AG09319 (cell line): ENCODE measurements at regions not wholly inside any gene's neighbourhood (a gene's known extent, or its start where the extent isn't known, plus 50 kb on each side); places are given as distances from the start of the nearest gene placed in this dataset.
"Not testable (repeated sequence)": the region's sequence is repeated elsewhere in the genome, so short reads cannot be mapped to it uniquely, and the experiment has no call there.

Experiments
- DNase-seq: peaks from one replicate; pipeline ENCODE4 v3.0.0-alpha.2; 2010; ENCODE audit warnings: low read depth; ENCODE audit errors: extremely low read depth

DNA sequence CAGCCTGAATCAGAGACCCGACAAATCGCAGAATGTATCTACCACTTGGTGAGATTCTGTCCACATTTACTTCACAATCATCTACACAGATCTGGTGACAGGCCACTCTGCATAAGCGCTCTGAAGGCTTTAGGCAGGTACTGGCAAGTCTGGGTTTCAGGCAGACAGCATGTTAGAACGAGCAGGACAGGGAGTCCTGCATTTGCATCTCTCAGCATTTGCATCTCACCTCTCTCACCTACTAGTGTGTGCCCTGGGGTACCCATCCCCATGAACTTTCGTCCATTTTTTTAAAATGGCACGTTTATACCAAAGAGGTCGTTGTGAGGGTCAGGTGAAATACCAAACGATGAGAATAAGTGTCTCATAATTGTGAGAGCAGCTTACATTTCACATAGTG, 108.2 kb downstream of the SPATA31A1 start:
- not testable (repeated sequence) for DNase-seq

DNA sequence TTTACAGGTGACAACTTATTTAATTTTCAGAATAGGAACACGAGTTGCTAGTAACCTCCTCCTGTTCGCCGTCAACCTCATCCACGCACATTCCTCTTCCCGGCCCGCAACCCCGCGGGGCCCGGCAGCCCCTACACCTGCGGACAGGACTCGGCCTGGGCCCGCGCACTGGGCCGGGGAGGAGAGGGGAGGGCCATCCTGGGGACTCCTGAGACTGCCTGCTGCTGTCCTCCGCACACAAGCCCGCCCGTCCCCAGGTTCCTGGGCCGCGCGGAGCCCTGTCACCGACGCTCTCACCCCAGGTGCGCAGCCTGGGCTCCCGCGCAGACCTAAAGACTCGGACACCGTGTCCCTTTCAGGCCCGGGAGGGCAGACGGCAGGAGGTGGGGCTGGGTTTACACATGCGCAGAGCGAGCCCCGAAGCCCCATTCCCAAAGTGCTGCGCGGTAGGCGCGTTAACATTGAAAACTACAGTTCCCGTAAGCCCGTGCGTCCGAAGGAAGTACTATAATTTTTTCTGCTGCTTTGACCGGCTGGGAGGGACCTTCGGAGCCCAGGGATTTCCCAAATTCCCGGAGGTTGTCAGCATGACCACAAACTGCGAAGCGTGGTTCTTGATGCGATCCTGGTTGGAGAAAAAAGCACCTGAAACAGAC, 108.8 kb downstream of the SPATA31A1 start:
- peak; percentile 46 for DNase-seq

DNA sequence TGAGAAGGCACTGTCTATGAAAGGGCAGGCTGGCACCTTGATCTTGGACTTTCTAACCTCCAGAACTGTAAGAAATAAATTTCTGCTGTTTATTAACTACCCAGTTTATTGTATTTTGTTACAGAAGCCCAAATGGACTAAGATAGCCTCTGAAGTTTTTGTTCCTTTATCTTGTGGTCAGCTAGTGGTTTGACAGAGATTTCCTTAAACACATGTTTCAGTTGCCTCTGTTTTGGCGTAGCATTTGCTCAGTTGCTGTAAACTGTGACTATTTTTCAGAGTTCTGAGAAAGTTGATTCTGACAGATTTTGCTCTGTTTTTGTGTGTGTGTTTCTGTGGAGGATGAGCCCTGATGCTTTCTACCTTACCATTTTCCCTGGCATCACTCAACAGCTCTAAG, 119.0 kb downstream of the SPATA31A1 start:
- not testable (repeated sequence) for DNase-seq

DNA sequence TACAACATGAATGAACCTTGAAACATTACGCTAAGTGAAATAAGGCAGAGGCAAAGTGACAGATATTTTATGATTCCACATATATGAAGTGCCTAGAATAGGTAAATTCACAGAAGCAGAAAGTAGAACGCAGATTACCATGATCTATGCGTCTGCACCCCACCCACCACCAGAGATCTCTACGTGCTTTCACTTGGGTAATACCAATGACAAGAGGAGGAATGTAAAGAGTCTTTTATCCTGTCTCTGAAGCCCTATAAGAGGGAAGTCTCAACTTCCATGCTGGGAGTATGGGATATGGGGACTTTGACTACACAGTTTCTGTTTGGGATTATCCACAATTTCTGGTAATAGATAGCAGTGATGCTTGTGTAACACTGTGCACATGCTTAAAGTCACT, 127.6 kb downstream of the SPATA31A1 start:
- DNase-seq = not testable (repeated sequence)

DNA sequence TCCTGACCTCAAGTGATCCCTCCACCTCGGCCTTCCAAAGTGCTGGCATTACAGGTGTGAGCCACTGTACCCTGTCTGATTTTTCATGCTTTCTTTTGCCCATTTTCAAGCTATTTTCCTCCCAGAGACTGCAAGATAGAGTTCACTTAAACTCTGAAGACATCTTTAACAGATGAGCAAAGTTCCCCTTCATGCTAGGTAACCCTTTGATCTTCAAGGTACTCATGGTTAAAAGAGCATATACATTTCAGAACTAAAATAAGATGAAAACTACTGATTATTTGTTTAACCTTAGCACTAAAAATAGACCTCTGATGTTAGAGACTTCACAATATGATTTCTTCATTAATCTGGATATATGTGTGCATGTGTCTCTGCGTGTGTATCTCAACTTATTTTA, 128.4 kb downstream of the SPATA31A1 start:
- DNase-seq = not testable (repeated sequence)

DNA sequence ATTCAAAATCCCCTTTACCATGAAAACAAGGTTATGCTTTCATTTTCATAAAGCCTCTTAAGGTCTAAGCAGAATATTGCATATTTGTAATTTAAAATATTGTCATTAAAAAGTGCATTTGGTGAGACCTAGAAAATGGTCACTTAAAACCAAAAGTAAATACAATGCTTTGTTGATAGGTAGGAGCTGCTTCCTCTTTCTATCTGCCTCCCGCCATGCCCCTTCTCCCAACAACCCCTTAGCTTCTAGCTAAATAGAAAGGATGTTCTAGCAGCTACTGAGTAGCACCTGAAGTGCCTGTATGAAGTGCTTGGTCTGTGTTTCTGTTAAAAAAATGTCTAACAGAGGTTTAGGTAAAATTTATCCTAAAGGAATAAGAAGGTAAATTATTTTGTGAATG, 128.8 kb downstream of the SPATA31A1 start:
- not testable (repeated sequence) for DNase-seq

DNA sequence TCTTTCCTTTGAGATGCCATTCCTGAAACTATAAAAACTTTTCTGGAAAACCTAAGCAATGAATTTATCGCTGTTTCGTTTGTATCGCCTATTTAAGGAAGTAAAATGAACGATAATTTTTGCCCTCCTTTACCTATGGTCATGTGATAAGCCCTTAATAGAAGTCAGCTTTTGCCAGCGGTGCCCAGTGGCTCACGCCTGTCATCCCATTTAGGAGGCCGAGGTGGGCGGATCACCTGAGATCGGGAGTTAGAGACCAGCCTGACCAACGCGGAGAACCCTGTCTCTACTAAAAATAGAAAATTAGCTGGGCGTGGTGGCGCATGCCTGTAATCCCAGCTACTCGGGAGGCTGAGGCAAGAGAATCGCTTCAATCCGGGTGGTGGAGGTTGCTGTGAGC, 132.0 kb downstream of the SPATA31A1 start:
- DNase-seq = not testable (repeated sequence)

DNA sequence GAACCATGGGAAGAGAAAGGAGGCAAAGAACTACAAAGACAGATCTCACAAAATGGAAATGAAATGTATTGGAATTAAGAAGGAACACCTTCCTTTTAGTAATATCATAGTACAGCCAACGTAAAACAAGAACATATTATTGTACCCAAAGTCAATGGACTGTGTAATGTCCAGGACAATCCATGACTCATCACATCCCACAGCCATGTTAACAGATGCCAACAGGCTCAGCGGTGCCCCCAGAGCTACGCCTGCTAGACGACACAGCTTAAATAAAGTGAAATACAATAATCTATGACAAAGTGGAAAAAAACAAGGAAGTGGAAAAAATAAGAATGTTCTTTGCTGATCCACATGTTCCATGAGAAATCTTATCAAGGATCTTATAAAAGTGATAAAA, 140.8 kb downstream of the SPATA31A1 start:
- not testable (repeated sequence) for DNase-seq

DNA sequence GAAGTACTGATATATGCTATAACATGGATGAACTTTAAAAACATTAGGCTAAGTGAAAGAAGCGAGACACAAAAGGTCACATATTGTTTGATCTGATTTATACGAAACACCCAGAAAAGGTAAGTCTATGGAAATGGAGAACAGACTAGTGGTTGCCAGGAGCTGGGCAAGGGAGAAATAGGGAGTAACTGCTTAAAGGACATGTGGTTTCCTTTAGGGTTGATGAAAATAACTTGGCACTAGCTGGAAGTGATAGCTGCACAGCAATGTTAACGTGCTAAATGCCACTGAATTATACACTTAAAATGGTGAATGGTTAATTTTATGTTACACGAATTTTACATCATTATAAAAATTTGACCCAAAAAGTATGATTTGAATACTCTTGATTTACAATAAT, 147.7 kb downstream of the SPATA31A1 start:
- not testable (repeated sequence) for DNase-seq

DNA sequence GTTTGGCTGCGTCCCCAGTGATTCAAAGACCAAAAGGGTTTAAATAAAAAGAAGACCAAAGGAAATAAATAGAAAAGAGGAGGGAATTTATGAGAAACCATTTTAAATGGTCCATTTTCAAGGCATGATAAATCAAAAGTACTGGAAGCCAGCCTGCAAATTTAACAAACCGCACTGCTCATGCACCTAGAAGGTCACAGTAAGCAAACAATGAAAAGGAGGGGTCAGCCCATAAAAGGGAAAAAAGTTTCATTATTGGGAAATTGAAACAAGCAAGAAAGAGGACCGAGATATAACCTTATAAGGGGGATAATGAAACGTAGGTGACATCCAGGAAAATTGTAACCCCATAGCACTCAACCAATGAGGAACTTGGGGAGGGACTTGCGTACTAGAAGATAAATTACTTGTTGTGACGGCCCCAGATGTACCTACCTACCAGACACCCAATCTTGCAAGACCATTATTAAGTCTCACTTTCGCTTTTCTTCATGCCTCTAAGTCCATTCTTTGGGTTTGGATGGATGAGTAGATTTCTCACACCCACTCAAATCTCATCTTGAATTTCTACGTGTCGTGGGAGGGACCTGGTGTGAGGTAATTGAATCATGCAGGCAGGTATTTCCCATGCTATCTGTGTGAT, 172.0 kb downstream of the SPATA31A1 start:
- not testable (repeated sequence) for DNase-seq

DNA sequence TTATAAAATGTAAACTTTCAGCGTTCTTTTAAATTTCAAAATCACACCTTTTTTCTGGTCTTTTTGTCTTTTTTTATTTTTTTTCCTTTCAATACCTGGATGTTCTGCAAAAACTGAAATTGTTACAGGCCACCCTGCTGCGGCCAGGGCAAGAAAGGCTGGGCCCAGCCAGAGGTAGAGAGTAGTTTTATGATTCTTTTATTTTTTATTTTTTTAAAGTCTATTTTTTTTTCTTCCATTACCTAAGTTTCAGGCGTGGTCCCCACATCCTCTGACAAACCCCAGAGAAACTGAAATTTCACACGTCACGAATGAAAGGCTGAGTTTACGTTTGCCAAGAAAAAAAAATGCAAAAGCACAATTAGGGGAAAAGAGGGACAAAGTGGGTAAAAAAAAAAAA, 177.1 kb downstream of the SPATA31A1 start:
- DNase-seq = not testable (repeated sequence)

DNA sequence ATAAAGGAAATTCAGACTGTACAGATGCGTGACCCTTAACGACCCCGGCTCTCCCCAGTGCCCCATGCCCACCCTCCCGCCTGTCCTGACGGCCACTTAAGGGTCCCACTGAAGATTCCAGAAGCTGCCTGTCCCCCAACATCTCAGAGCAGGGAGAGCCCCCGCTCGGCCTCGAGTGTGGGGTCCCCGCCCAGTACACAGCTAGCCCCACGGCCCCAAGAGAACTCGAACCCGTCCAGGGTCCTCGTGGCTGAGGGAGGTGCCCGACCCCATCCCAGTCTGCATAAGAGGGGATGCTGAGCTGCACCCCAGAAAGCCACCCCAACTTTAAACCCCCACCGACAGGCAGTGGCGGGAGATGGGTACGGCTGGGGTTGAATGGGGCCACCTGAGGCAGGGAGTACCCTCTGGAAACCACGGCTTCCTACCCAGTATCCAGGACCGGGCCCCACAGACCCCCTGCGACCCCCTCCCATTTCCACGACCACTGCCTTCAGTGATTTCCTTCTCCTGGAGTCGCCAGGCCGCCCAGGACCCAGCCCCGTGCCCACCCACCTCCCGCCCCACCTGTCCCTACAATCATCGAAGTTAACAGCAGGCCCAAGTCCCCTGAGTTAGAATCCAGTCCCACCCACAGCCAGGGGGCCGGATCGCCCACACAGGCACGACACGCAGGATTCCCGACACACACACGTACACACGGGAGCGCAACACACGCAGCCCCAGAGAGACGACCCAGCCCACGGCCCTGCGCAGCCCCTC, 177.7 kb downstream of the SPATA31A1 start:
- DNase-seq = not testable (repeated sequence)

DNA sequence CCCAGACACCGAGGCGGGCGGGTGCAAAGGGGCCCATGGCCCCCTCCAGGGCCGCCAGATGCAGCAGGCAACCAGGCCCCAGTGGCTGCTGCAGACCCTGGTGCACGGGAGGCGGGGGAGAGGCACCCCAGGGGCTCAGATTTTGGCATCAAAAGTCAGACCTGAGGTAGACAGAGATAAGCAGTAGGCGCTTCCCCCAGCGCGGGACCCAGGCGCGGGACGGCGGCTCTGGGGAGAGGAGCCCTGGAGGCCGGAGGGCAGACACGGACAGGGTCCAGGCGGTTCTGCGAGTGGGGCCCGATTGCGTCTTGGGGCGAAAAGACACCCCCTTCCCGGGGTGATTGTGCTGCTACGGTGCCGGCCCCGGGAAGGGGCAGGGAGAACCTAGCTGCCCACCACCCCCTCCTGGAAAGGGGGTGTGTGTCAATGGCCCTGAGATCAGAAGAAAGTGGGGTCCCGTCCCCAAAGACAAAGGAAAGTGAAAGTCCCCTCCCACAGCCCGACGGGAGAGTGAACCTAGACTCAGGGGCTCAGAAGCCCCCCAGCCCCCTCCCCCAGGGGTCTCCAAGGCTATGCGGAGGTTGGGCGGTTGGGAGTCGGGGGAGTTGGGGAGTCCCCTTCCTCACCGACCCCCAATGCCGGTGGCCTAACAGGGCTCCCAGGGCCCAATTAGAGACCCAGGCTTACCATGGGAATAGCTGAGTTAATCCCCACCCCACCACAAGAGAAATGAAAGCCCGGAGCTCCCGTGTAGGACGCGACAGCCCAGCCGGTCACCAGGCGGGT, 178.5 kb downstream of the SPATA31A1 start:
- not testable (repeated sequence) for DNase-seq

DNA sequence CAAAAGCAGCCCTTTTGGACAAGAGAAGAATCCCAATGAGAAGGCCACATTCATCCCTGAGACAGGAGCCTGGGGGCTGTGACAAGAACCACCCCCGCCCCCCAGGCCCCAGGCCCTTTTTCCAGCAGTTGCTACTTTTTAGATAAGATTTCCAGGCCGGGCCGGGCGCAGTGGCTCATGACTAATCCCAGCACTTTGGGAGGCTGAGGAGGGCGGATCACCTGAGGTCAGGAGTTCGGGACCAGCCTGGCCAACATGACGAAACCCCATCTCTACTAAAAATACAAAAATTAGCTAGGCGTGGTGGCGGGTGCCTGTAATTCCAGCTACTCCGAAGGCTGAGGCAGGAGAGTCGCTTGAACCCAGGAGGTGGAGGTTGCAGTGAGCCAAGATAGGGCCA, 179.4 kb downstream of the SPATA31A1 start:
- DNase-seq = not testable (repeated sequence)

DNA sequence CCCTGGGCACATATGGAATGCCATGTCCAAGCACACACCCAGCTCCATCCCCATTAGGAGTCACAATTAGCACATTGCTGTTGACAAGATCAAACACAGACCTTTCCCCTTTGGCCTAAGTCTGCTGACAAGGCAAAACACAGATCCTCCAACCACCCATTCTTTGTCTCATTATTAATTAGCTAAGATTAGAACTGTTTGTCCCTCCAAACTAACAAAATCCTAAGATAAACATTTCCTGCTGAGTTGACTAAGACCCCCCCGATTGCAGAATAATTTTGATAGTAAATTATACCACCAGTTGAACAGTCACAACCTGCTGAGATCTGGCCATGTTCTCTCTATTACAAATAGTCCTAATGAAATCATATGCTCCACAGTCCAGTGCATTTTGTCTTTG, 186.7 kb downstream of the SPATA31A1 start:
- DNase-seq = not testable (repeated sequence)

DNA sequence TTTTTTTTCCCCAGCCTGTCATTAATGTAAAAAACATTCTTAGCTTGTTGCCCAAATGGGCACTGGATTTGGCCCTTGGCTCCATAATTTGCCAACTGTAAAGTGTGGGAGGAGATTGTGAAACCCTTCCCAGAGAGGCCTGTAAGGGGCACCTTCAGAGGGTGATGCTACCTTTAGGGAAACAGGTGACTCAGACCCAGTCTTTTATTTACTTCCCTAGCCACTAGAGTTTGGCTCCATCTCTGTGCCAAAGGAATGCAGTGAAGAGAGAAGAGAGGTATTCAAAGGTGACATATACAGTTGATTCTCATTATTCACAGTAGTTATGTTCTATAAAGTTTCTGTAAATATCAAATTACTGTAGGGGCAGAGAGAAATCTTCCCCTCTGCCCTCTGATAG, 189.6 kb downstream of the SPATA31A1 start:
- DNase-seq = not testable (repeated sequence)

DNA sequence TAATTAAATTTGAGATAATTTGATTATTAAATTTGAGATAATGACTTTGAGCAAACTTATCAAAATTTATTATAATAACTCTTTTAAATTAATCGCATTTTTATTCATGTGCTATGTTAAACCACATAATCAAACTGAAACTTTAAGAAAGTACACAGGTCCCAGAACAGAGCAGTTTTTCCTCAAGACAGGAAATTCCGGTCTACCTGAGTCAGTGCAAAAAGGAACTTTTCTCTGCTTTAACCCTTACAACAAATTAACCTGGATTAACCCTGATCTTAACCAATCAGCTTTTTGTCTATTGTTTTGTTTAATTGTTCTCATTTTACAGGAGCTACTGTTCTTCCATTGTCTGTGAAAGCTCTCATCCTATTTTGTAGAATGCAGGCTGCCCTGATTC, 195.1 kb downstream of the SPATA31A1 start:
- not testable (repeated sequence) for DNase-seq

DNA sequence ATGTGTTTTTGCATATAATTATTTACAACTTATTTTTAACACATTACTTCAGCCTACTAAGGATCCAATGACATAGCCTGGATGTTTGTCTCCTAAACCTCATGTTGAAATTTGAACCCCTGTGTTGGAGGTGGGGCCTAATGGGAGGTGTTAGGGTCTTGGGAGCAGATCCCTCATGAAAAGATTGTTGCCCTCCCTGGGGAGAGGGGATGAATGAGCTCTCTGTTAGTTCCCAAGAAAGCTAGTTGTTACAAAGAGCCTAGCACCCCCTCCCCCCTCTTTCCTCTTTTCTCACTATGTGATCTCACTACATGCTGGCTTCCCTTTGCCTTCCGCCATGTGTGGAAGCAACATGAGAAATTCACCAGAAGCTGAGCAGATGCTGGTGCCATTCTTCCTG, 196.1 kb downstream of the SPATA31A1 start:
- not testable (repeated sequence) for DNase-seq

DNA sequence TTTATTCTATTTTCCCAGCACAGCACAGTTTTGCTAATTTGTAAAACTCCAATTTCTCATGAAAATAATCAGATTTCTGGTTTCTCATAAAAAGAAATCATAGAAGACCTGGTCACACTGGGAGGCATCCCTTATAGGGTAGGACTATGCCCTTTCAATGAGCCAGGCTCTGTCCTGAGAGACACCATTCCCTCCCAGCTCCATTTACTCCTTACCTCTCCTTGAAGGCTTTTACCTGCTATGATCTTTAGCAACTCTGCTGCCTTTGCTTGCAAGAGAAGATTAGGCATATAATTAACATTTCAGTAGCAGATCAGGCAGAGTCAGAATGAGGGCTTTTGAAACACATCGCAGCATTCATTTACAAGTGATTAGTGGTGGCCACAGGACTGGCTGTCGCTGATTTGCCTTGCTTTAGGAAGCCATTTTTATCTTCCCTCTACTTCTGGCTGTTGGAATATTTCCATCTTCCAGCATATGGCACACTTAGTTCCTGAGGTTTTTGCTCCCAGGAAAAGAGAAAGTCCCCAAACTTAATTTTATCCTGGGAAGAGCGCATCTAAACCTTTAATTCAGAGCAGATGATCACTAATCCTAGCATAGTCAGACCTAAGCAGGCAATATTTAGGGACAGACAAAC, 196.9 kb downstream of the SPATA31A1 start:
- DNase-seq = not testable (repeated sequence)

DNA sequence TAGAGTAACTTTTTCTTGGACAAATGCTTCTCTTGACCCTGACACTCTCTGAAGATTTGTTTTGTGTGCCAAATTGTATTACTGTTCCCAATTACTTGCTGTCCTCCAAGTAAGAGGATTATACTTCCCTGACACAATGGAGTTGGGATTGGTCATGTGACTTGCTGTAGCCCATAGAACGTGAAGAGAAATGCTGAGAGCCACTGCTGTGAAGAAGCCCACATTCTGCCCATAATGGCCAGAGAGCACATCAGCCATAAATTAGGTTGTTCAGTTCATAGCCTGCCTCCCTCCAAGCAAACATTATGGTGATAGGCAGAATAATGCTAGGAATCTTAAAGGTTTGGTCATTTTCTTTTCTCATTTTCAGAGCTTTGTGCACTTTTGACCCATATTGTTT, 198.9 kb downstream of the SPATA31A1 start:
- DNase-seq = not testable (repeated sequence)
